ENCODE measurements at regions not wholly inside any gene's neighbourhood (a gene's known extent, or its start where the extent isn't known, plus 50 kb on each side); places are given as distances from the start of the nearest gene placed in this dataset.

- CTCF ChIA-PET, result no interaction called here
- no peak for TF ChIP-seq ARNT (IDR thresholded peaks at IDR 0.05)
- TF ChIP-seq TARDBP (IDR thresholded peaks at IDR 0.05), result no peak
- TF ChIP-seq FOXM1 (IDR thresholded peaks at IDR 0.05; ENCODE audit: borderline replicate concordance), result no peak
- no peak for TF ChIP-seq L3MBTL2 (conservative IDR thresholded peaks at IDR 0.05)
- TF ChIP-seq HDGF (IDR thresholded peaks at IDR 0.05; ENCODE audit: borderline replicate concordance), result no peak
- TF ChIP-seq PKNOX1 (IDR thresholded peaks at IDR 0.05), result no peak
- POLR2A ChIA-PET, result no interaction called here
- no peak for DNase-seq (ENCODE audit: extremely low spot score)
Measured at GRCh38 chr11:79663017-79663416, 222.2 kb upstream of the TENM4 start.

- TF ChIP-seq TARDBP (IDR thresholded peaks at IDR 0.05) (no peak), FOXK2 (IDR thresholded peaks at IDR 0.05) (no peak)
- POLR2A ChIA-PET, result no interaction called here
- CTCF ChIA-PET, result no interaction called here
- no peak for DNase-seq (ENCODE audit: extremely low spot score)
Measured at GRCh38 chr11:79661373-79661772, 220.5 kb upstream of the TENM4 start.

- ChIA-PET POLR2A (no interaction called here), CTCF (no interaction called here)
- TF ChIP-seq FOXK2 (IDR thresholded peaks at IDR 0.05), result no peak
- TF ChIP-seq ZNF384 (IDR thresholded peaks at IDR 0.05), result no peak
- no peak for TF ChIP-seq CTBP1 (IDR thresholded peaks at IDR 0.05; ENCODE audit: borderline replicate concordance)
- no peak for TF ChIP-seq HDGF (IDR thresholded peaks at IDR 0.05; ENCODE audit: borderline replicate concordance)
- TF ChIP-seq SUZ12 (IDR thresholded peaks at IDR 0.05), result no peak
- TF ChIP-seq PKNOX1 (IDR thresholded peaks at IDR 0.05), result no peak
- no peak for TF ChIP-seq L3MBTL2 (conservative IDR thresholded peaks at IDR 0.05)
- no peak for TF ChIP-seq SP1 (IDR thresholded peaks at IDR 0.05)
- TF ChIP-seq BHLHE40 (IDR thresholded peaks at IDR 0.05; ENCODE audit: borderline replicate concordance), result no peak
- no peak for TF ChIP-seq FOXM1 (IDR thresholded peaks at IDR 0.05; ENCODE audit: borderline replicate concordance)
- TF ChIP-seq FOXA1 (IDR thresholded peaks at IDR 0.05), result no peak
- TF ChIP-seq ARNT (IDR thresholded peaks at IDR 0.05), result no peak
- TF ChIP-seq NFRKB (IDR thresholded peaks at IDR 0.05), result no peak
- DNase-seq (ENCODE audit: extremely low spot score), result no peak
Measured at GRCh38 chr11:79648766-79649520, 208.1 kb upstream of the TENM4 start.

- TF ChIP-seq ARNT (IDR thresholded peaks at IDR 0.05), result no peak
- no peak for TF ChIP-seq FOXA1 (IDR thresholded peaks at IDR 0.05)
- CTCF ChIA-PET, result no interaction called here
- POLR2A ChIA-PET, result no interaction called here
- no peak for DNase-seq (ENCODE audit: extremely low spot score)
Measured at GRCh38 chr11:79637219-79637618, 196.4 kb upstream of the TENM4 start.

GRCh38 chr11:79634905-79635304 is 194.1 kb upstream of the TENM4 start:
- TF ChIP-seq TARDBP (IDR thresholded peaks at IDR 0.05) (no peak), HDGF (IDR thresholded peaks at IDR 0.05; ENCODE audit: borderline replicate concordance) (no peak), NFRKB (IDR thresholded peaks at IDR 0.05) (no peak), FOXA1 (IDR thresholded peaks at IDR 0.05) (no peak), ZNF384 (IDR thresholded peaks at IDR 0.05) (no peak), FOXM1 (IDR thresholded peaks at IDR 0.05; ENCODE audit: borderline replicate concordance) (no peak), LEF1 (IDR thresholded peaks at IDR 0.05; ENCODE audit: borderline replicate concordance) (no peak), L3MBTL2 (conservative IDR thresholded peaks at IDR 0.05) (no peak), SP1 (IDR thresholded peaks at IDR 0.05) (no peak), SUZ12 (IDR thresholded peaks at IDR 0.05) (no peak), ARNT (IDR thresholded peaks at IDR 0.05) (no peak), FOXK2 (IDR thresholded peaks at IDR 0.05) (no peak), BHLHE40 (IDR thresholded peaks at IDR 0.05; ENCODE audit: borderline replicate concordance) (no peak), ELF4 (IDR thresholded peaks at IDR 0.05) (no peak), PKNOX1 (IDR thresholded peaks at IDR 0.05) (no peak), CTBP1 (IDR thresholded peaks at IDR 0.05; ENCODE audit: borderline replicate concordance) (no peak)
- ChIA-PET CTCF (no interaction called here), POLR2A (no interaction called here)
- no peak for DNase-seq (ENCODE audit: extremely low spot score)

- CTCF ChIA-PET, result interaction anchor here (1.0 kb wide), 1 partner anchor 9 kb away, joined by 3 read pairs; no protein-coding TSS in a partner anchor
- TF ChIP-seq SP1 (IDR thresholded peaks at IDR 0.05), result no peak
- no peak for TF ChIP-seq ARNT (IDR thresholded peaks at IDR 0.05)
- no peak for TF ChIP-seq FOXA1 (IDR thresholded peaks at IDR 0.05)
- no peak for TF ChIP-seq FOXM1 (IDR thresholded peaks at IDR 0.05; ENCODE audit: borderline replicate concordance)
- TF ChIP-seq PKNOX1 (IDR thresholded peaks at IDR 0.05), result no peak
- TF ChIP-seq BHLHE40 (IDR thresholded peaks at IDR 0.05; ENCODE audit: borderline replicate concordance), result no peak
- TF ChIP-seq LEF1 (IDR thresholded peaks at IDR 0.05; ENCODE audit: borderline replicate concordance), result no peak
- no peak for TF ChIP-seq ZNF384 (IDR thresholded peaks at IDR 0.05)
- TF ChIP-seq SUZ12 (IDR thresholded peaks at IDR 0.05), result no peak
- TF ChIP-seq L3MBTL2 (conservative IDR thresholded peaks at IDR 0.05), result no peak
- no peak for TF ChIP-seq HDGF (IDR thresholded peaks at IDR 0.05; ENCODE audit: borderline replicate concordance)
- TF ChIP-seq NFRKB (IDR thresholded peaks at IDR 0.05), result no peak
- no peak for TF ChIP-seq TARDBP (IDR thresholded peaks at IDR 0.05)
- TF ChIP-seq FOXK2 (IDR thresholded peaks at IDR 0.05), result no peak
- TF ChIP-seq ELF4 (IDR thresholded peaks at IDR 0.05), result no peak
- TF ChIP-seq CTBP1 (IDR thresholded peaks at IDR 0.05; ENCODE audit: borderline replicate concordance), result no peak
- no peak for DNase-seq (ENCODE audit: extremely low spot score)
- POLR2A ChIA-PET, result no interaction called here
Measured at GRCh38 chr11:79627281-79627680, 186.5 kb upstream of the TENM4 start.
